ENCODE measurements at regions not wholly inside any gene's neighbourhood (a gene's known extent, or its start where the extent isn't known, plus 50 kb on each side); places are given as distances from the start of the nearest gene placed in this dataset.

- no peaks in the 10 kb centered on the region for H3K9me3 ChIP-seq (ENCODE audit: control insufficient read depth in 1 of 2, low read length in 2 of 2)
- H3K27ac ChIP-seq (ENCODE audit: low read depth, low read length) = no peak overlapping the region
- H3K4me3 ChIP-seq (ENCODE audit: low read depth in 1 of 2, low read length in 2 of 2) = no peak overlapping the region
- H3K9ac ChIP-seq (ENCODE audit: low read depth in 1 of 2, low read length in 2 of 2) = no peak overlapping the region
- peaks cover 0 to 4% of the 10 kb centered on the region in 2 donors for H3K4me1 ChIP-seq (ENCODE audit: control insufficient read depth in 1 of 2, insufficient read depth in 2 of 2, low read length in 2 of 2)
- no peaks in the 10 kb centered on the region for H3K36me3 ChIP-seq (ENCODE audit: control insufficient read depth in 1 of 2, insufficient read depth in 2 of 2, low read length in 2 of 2)
- H3K27me3 ChIP-seq (ENCODE audit: control insufficient read depth in 1 of 2, insufficient read depth in 2 of 2, low read length in 2 of 2) = no peaks in the 10 kb centered on the region
Observed at GRCh38 chr9:16307626-16308195, 562.8 kb downstream of the BNC2 start.

- Histone ChIP-seq H3K9me3 (ENCODE audit: control insufficient read depth in 1 of 2, low read length in 2 of 2) (no peaks in the 10 kb centered on the region), H3K4me1 (ENCODE audit: control insufficient read depth in 1 of 2, insufficient read depth in 2 of 2, low read length in 2 of 2) (peaks cover 0 to 4% of the 10 kb centered on the region in 2 donors), H3K4me3 (ENCODE audit: low read depth in 1 of 2, low read length in 2 of 2) (no peak overlapping the region), H3K36me3 (ENCODE audit: control insufficient read depth in 1 of 2, insufficient read depth in 2 of 2, low read length in 2 of 2) (no peaks in the 10 kb centered on the region), H3K27me3 (ENCODE audit: control insufficient read depth in 1 of 2, insufficient read depth in 2 of 2, low read length in 2 of 2) (no peaks in the 10 kb centered on the region), H3K27ac (ENCODE audit: low read depth, low read length) (no peak overlapping the region), H3K9ac (ENCODE audit: low read depth in 1 of 2, low read length in 2 of 2) (no peak overlapping the region)
Observed at GRCh38 chr9:16308645-16309044, 561.8 kb downstream of the BNC2 start.

- Histone ChIP-seq H3K36me3 (ENCODE audit: control insufficient read depth in 1 of 2, insufficient read depth in 2 of 2, low read length in 2 of 2) (no peaks in the 10 kb centered on the region), H3K9ac (ENCODE audit: low read depth in 1 of 2, low read length in 2 of 2) (no peak overlapping the region), H3K27me3 (ENCODE audit: control insufficient read depth in 1 of 2, insufficient read depth in 2 of 2, low read length in 2 of 2) (no peaks in the 10 kb centered on the region), H3K27ac (ENCODE audit: low read depth, low read length) (no peak overlapping the region), H3K4me3 (ENCODE audit: low read depth in 1 of 2, low read length in 2 of 2) (no peak overlapping the region), H3K4me1 (ENCODE audit: control insufficient read depth in 1 of 2, insufficient read depth in 2 of 2, low read length in 2 of 2) (peaks cover 0 to 4% of the 10 kb centered on the region in 2 donors), H3K9me3 (ENCODE audit: control insufficient read depth in 1 of 2, low read length in 2 of 2) (no peaks in the 10 kb centered on the region)
Observed at GRCh38 chr9:16309082-16309468, 561.4 kb downstream of the BNC2 start.

GRCh38 chr9:16309469-16310271 is 560.8 kb downstream of the BNC2 start:
- Histone ChIP-seq H3K27me3 (ENCODE audit: control insufficient read depth in 1 of 2, insufficient read depth in 2 of 2, low read length in 2 of 2) (no peaks in the 10 kb centered on the region), H3K36me3 (ENCODE audit: control insufficient read depth in 1 of 2, insufficient read depth in 2 of 2, low read length in 2 of 2) (no peaks in the 10 kb centered on the region), H3K4me1 (ENCODE audit: control insufficient read depth in 1 of 2, insufficient read depth in 2 of 2, low read length in 2 of 2) (peaks cover 0 to 4% of the 10 kb centered on the region in 2 donors), H3K4me3 (ENCODE audit: low read depth in 1 of 2, low read length in 2 of 2) (no peak overlapping the region), H3K9ac (ENCODE audit: low read depth in 1 of 2, low read length in 2 of 2) (no peak overlapping the region), H3K27ac (ENCODE audit: low read depth, low read length) (no peak overlapping the region), H3K9me3 (ENCODE audit: control insufficient read depth in 1 of 2, low read length in 2 of 2) (no peaks in the 10 kb centered on the region)

GRCh38 chr9:16310278-16311110 is 560.0 kb downstream of the BNC2 start:
- H3K36me3 ChIP-seq (ENCODE audit: control insufficient read depth in 1 of 2, insufficient read depth in 2 of 2, low read length in 2 of 2) = no peaks in the 10 kb centered on the region
- peaks cover 0 to 4% of the 10 kb centered on the region in 2 donors for H3K4me1 ChIP-seq (ENCODE audit: control insufficient read depth in 1 of 2, insufficient read depth in 2 of 2, low read length in 2 of 2)
- no peak overlapping the region for H3K9ac ChIP-seq (ENCODE audit: low read depth in 1 of 2, low read length in 2 of 2)
- no peak overlapping the region for H3K27ac ChIP-seq (ENCODE audit: low read depth, low read length)
- H3K4me3 ChIP-seq (ENCODE audit: low read depth in 1 of 2, low read length in 2 of 2) = no peak overlapping the region
- no peaks in the 10 kb centered on the region for H3K27me3 ChIP-seq (ENCODE audit: control insufficient read depth in 1 of 2, insufficient read depth in 2 of 2, low read length in 2 of 2)
- H3K9me3 ChIP-seq (ENCODE audit: control insufficient read depth in 1 of 2, low read length in 2 of 2) = no peaks in the 10 kb centered on the region

GRCh38 chr9:16312116-16312515 is 558.4 kb downstream of the BNC2 start:
- Histone ChIP-seq H3K36me3 (ENCODE audit: control insufficient read depth in 1 of 2, insufficient read depth in 2 of 2, low read length in 2 of 2) (no peaks in the 10 kb centered on the region), H3K4me3 (ENCODE audit: low read depth in 1 of 2, low read length in 2 of 2) (no peak overlapping the region), H3K9me3 (ENCODE audit: control insufficient read depth in 1 of 2, low read length in 2 of 2) (no peaks in the 10 kb centered on the region), H3K27me3 (ENCODE audit: control insufficient read depth in 1 of 2, insufficient read depth in 2 of 2, low read length in 2 of 2) (no peaks in the 10 kb centered on the region), H3K4me1 (ENCODE audit: control insufficient read depth in 1 of 2, insufficient read depth in 2 of 2, low read length in 2 of 2) (peaks cover 0 to 4% of the 10 kb centered on the region in 2 donors), H3K9ac (ENCODE audit: low read depth in 1 of 2, low read length in 2 of 2) (no peak overlapping the region), H3K27ac (ENCODE audit: low read depth, low read length) (no peak overlapping the region)

GRCh38 chr9:16312962-16313546 is 557.4 kb downstream of the BNC2 start:
- H3K4me1 ChIP-seq (ENCODE audit: control insufficient read depth in 1 of 2, insufficient read depth in 2 of 2, low read length in 2 of 2) = peaks cover 0 to 4% of the 10 kb centered on the region in 2 donors
- H3K4me3 ChIP-seq (ENCODE audit: low read depth in 1 of 2, low read length in 2 of 2) = no peak overlapping the region
- no peaks in the 10 kb centered on the region for H3K27me3 ChIP-seq (ENCODE audit: control insufficient read depth in 1 of 2, insufficient read depth in 2 of 2, low read length in 2 of 2)
- no peaks in the 10 kb centered on the region for H3K9me3 ChIP-seq (ENCODE audit: control insufficient read depth in 1 of 2, low read length in 2 of 2)
- no peaks in the 10 kb centered on the region for H3K36me3 ChIP-seq (ENCODE audit: control insufficient read depth in 1 of 2, insufficient read depth in 2 of 2, low read length in 2 of 2)
- H3K27ac ChIP-seq (ENCODE audit: low read depth, low read length) = no peak overlapping the region
- no peak overlapping the region for H3K9ac ChIP-seq (ENCODE audit: low read depth in 1 of 2, low read length in 2 of 2)

GRCh38 chr9:16314476-16314875 is 556.0 kb downstream of the BNC2 start:
- Histone ChIP-seq H3K4me1 (ENCODE audit: control insufficient read depth in 1 of 2, insufficient read depth in 2 of 2, low read length in 2 of 2) (peaks cover 0 to 2% of the 10 kb centered on the region in 2 donors), H3K27me3 (ENCODE audit: control insufficient read depth in 1 of 2, insufficient read depth in 2 of 2, low read length in 2 of 2) (no peaks in the 10 kb centered on the region), H3K4me3 (ENCODE audit: low read depth in 1 of 2, low read length in 2 of 2) (no peak overlapping the region), H3K36me3 (ENCODE audit: control insufficient read depth in 1 of 2, insufficient read depth in 2 of 2, low read length in 2 of 2) (no peaks in the 10 kb centered on the region), H3K27ac (ENCODE audit: low read depth, low read length) (no peak overlapping the region), H3K9ac (ENCODE audit: low read depth in 1 of 2, low read length in 2 of 2) (no peak overlapping the region), H3K9me3 (ENCODE audit: control insufficient read depth in 1 of 2, low read length in 2 of 2) (no peaks in the 10 kb centered on the region)

GRCh38 chr9:16315720-16316119 is 554.8 kb downstream of the BNC2 start:
- no peaks in the 10 kb centered on the region for H3K4me1 ChIP-seq (ENCODE audit: control insufficient read depth in 1 of 2, insufficient read depth in 2 of 2, low read length in 2 of 2)
- no peak overlapping the region for H3K9ac ChIP-seq (ENCODE audit: low read depth in 1 of 2, low read length in 2 of 2)
- H3K27ac ChIP-seq (ENCODE audit: low read depth, low read length) = no peak overlapping the region
- no peak overlapping the region for H3K4me3 ChIP-seq (ENCODE audit: low read depth in 1 of 2, low read length in 2 of 2)
- no peaks in the 10 kb centered on the region for H3K9me3 ChIP-seq (ENCODE audit: control insufficient read depth in 1 of 2, low read length in 2 of 2)
- no peaks in the 10 kb centered on the region for H3K27me3 ChIP-seq (ENCODE audit: control insufficient read depth in 1 of 2, insufficient read depth in 2 of 2, low read length in 2 of 2)
- H3K36me3 ChIP-seq (ENCODE audit: control insufficient read depth in 1 of 2, insufficient read depth in 2 of 2, low read length in 2 of 2) = no peaks in the 10 kb centered on the region

GRCh38 chr9:16316456-16316855 is 554.0 kb downstream of the BNC2 start:
- H3K9ac ChIP-seq (ENCODE audit: low read depth in 1 of 2, low read length in 2 of 2) = no peak overlapping the region
- H3K9me3 ChIP-seq (ENCODE audit: control insufficient read depth in 1 of 2, low read length in 2 of 2) = no peaks in the 10 kb centered on the region
- no peaks in the 10 kb centered on the region for H3K36me3 ChIP-seq (ENCODE audit: control insufficient read depth in 1 of 2, insufficient read depth in 2 of 2, low read length in 2 of 2)
- H3K4me3 ChIP-seq (ENCODE audit: low read depth in 1 of 2, low read length in 2 of 2) = no peak overlapping the region
- H3K27me3 ChIP-seq (ENCODE audit: control insufficient read depth in 1 of 2, insufficient read depth in 2 of 2, low read length in 2 of 2) = no peaks in the 10 kb centered on the region
- no peak overlapping the region for H3K27ac ChIP-seq (ENCODE audit: low read depth, low read length)
- H3K4me1 ChIP-seq (ENCODE audit: control insufficient read depth in 1 of 2, insufficient read depth in 2 of 2, low read length in 2 of 2) = no peaks in the 10 kb centered on the region

All from duodenal mucosa (tissue), 2 donors.